CD4-positive, alpha-beta memory T cell (primary cell): ENCODE measurements at regions not wholly inside any gene's neighbourhood (a gene's known extent, or its start where the extent isn't known, plus 50 kb on each side); places are given as distances from the start of the nearest gene placed in this dataset.

Experiments used
- CTCF ChIA-PET: fragments of 350-600 bp; sonication (Branson Sonifier 250); formaldehyde crosslinking; loops from one replicate; lab custom pipeline; 2021; ENCODE audit warnings: inconsistent platforms; ENCODE audit not compliant: partially characterized antibody; lab: Charles Lee
- POLR2A ChIA-PET: fragments of 350-600 bp; sonication (Branson Sonifier 250); formaldehyde crosslinking; loops from one replicate; lab custom pipeline; 2021; ENCODE audit not compliant: partially characterized antibody; lab: Charles Lee
- DNase-seq, 5 donors: peaks; one replicate each; pipeline versions ENCODE4 v3.0.0 to v3.0.0-alpha.2; 2020 to 2022; ENCODE audit warnings: mixed read lengths in 1 of 5
- H3K27ac ChIP-seq: one replicate; pipeline ENCODE4 v1.7.0; 2013; ENCODE audit warnings: low read depth, low read length
- H3K27me3 ChIP-seq: 2 replicates; pipeline ENCODE4 v1.7.0; 2013; ENCODE audit warnings: mild to moderate bottlenecking, low read length, moderate library complexity; ENCODE audit not compliant: insufficient read depth
- H3K36me3 ChIP-seq: 2 replicates; pipeline ENCODE4 v1.7.0; 2013; ENCODE audit warnings: mild to moderate bottlenecking, low read length, moderate library complexity; ENCODE audit not compliant: insufficient read depth
- H3K4me1 ChIP-seq: 2 replicates; pipeline ENCODE4 v1.7.0; 2013; ENCODE audit warnings: mild to moderate bottlenecking, low read length, moderate library complexity; ENCODE audit not compliant: insufficient read depth
- H3K4me3 ChIP-seq, 2 donors: one replicate each; pipeline ENCODE4 v1.7.0; 2013; ENCODE audit warnings: low read length in 2 of 2, mild to moderate bottlenecking in 1 of 2
- H3K9me3 ChIP-seq, 2 donors: one replicate each; pipeline ENCODE4 v1.7.0; 2013; ENCODE audit warnings: low read length in 2 of 2, control low read depth in 1 of 2; ENCODE audit not compliant: control insufficient read depth in 1 of 2
- H3K27ac Mint-ChIP-seq, 7 donors: one replicate each; pipeline ENCODE4 v1.8.0; 2020 to 2021; ENCODE audit warnings: mixed read lengths in 7 of 7, mild to moderate bottlenecking in 6 of 7, inconsistent platforms in 3 of 7, moderate library complexity in 3 of 7
- H3K27me3 Mint-ChIP-seq, 2 donors: one replicate each; pipeline ENCODE4 v1.8.0; 2020 to 2021; ENCODE audit warnings: mixed read lengths in 2 of 2
- H3K36me3 Mint-ChIP-seq, 2 donors: one replicate each; pipeline ENCODE4 v1.8.0; 2020 to 2021; ENCODE audit warnings: mixed read lengths in 2 of 2, inconsistent platforms in 1 of 2, mild to moderate bottlenecking in 1 of 2
- H3K4me1 Mint-ChIP-seq, 4 donors: one replicate each; pipeline ENCODE4 v1.8.0; 2020 to 2021; ENCODE audit warnings: mixed read lengths in 4 of 4, mild to moderate bottlenecking in 1 of 4
- H3K4me3 Mint-ChIP-seq, 8 donors: one replicate each; pipeline ENCODE4 v1.8.0; 2020 to 2021; ENCODE audit warnings: mixed read lengths in 8 of 8, mild to moderate bottlenecking in 7 of 8, moderate library complexity in 6 of 8, inconsistent platforms in 3 of 8
- H3K9me3 Mint-ChIP-seq, 8 donors: one replicate each; pipeline ENCODE4 v1.8.0; 2020 to 2021; ENCODE audit warnings: mixed read lengths in 8 of 8, mild to moderate bottlenecking in 5 of 8, inconsistent platforms in 3 of 8, moderate library complexity in 1 of 8
- intact Hi-C: fragments of 100-400 bp; cut with micrococcal nuclease; formaldehyde crosslinking; loops from one replicate; pipeline ENCODE4 v1.15.1; 2023

DNA sequence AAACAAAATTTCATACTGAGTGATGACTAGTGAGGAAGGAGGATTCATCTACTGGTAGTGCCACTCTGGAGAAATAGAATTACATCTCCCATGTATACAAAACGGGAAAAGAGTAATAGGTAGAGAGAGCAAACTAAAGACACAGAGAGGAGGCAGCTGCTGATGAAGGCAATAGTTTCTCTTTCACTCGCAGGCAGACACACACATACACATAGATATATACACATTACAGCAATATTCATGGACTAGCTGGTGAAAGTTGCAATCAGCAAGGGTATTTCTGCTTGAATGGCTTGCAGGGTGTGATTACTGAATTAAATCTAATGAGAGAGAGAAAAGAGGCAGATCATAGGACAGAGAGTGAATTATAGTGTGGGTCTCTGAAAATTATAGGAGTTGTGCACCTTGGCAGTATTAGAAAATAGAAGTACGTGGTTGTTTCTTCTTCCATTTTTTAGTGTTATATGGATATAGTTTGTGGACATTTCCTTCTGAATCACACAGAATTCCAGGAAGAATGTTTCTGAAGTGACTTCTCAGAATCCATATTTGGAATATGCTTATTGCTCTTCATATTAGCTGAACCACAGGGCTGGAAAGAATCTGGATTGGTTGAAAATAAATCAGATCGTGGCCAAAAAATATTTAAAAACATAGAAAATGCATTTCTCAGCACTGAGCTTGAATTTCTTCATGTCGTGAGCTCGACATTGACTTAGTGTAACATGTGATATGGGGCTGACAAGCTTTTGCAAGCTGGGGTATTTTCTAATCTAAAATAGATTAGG lies 991.2 kb downstream of the TUSC7 start:
- Histone ChIP-seq H3K4me3 (no peak overlapping the region), H3K27me3 (no peaks in the 10 kb centered on the region), H3K4me1 (no peaks in the 10 kb centered on the region), H3K36me3 (no peaks in the 10 kb centered on the region), H3K27ac (no peak overlapping the region), H3K9me3 (no peaks in the 10 kb centered on the region)
- intact Hi-C loops, result no loop called here
- Mint-ChIP-seq H3K9me3 (peaks cover 0 to 17% (median 4%) of the 10 kb centered on the region in 8 donors), H3K36me3 (no peaks in the 10 kb centered on the region), H3K4me1 (no peaks in the 10 kb centered on the region), H3K27ac (no peak overlapping the region), H3K27me3 (no peaks in the 10 kb centered on the region), H3K4me3 (no peak overlapping the region)
- ChIA-PET CTCF (no interaction called here), POLR2A (no interaction called here)
- DNase-seq, result no peak

DNA sequence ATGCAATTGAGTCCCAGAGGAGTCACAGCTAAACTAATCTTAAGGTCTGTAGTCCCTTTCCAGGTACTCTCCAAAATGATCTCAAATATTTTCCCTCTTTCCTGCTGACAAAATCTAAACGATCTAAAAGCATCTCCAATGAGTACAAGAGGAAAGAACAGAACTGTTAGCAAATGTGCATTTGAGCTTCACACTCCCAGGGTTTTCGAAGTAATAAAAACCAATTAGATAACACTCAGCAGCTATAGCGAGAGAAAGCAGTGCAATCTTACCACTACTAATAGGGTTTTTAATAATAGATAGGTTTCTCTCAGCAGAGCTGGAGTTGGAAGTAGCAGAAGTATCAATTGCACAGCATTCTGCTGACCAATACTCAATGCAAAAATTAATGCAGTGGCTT lies 995.4 kb downstream of the TUSC7 start:
- no peak overlapping the region for H3K4me3 ChIP-seq
- POLR2A ChIA-PET, result no interaction called here
- Mint-ChIP-seq H3K9me3 (peaks cover 0 to 11% (median 3%) of the 10 kb centered on the region in 8 donors), H3K4me3 (no peak overlapping the region), H3K36me3 (no peaks in the 10 kb centered on the region), H3K4me1 (no peaks in the 10 kb centered on the region), H3K27ac (no peak overlapping the region), H3K27me3 (no peaks in the 10 kb centered on the region)
- no peak overlapping the region for H3K27ac ChIP-seq
- intact Hi-C loops, result no loop called here
- no peaks in the 10 kb centered on the region for H3K4me1 ChIP-seq
- H3K27me3 ChIP-seq, result no peaks in the 10 kb centered on the region
- CTCF ChIA-PET, result no interaction called here
- DNase-seq, result no peak
- H3K36me3 ChIP-seq, result no peaks in the 10 kb centered on the region
- no peaks in the 10 kb centered on the region for H3K9me3 ChIP-seq

DNA sequence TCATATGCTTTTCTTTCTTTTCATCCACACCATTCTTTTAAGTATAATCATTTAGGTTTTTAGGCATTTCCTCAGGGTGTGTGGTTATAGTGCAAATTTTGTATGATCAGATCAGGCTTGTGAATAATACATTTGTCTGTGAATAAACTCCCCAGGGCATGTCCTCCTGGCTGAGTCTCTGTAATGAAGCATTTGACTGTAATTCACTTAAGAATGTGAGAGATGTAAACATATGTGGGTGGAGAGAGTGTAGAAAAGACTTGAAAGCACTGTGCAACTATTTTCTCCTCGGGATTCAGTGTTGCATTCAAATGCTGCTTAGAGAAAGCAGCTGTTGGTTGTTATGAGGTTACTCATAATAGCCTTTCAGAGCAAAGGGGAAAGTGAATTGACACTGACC lies 996.5 kb downstream of the TUSC7 start:
- DNase-seq, result no peak
- H3K36me3 Mint-ChIP-seq, result no peaks in the 10 kb centered on the region
- H3K27ac Mint-ChIP-seq, result no peak overlapping the region
- peaks cover 0 to 7% (median 3%) of the 10 kb centered on the region in 8 donors for H3K9me3 Mint-ChIP-seq
- intact Hi-C loops, result no loop called here
- H3K4me1 Mint-ChIP-seq, result no peaks in the 10 kb centered on the region
- no peak overlapping the region for H3K27ac ChIP-seq
- ChIA-PET POLR2A (no interaction called here), CTCF (no interaction called here)
- H3K36me3 ChIP-seq, result no peaks in the 10 kb centered on the region
- H3K4me3 ChIP-seq, result no peak overlapping the region
- H3K27me3 ChIP-seq, result no peaks in the 10 kb centered on the region
- H3K27me3 Mint-ChIP-seq, result no peaks in the 10 kb centered on the region
- H3K4me3 Mint-ChIP-seq, result no peak overlapping the region
- no peaks in the 10 kb centered on the region for H3K9me3 ChIP-seq
- H3K4me1 ChIP-seq, result no peaks in the 10 kb centered on the region

DNA sequence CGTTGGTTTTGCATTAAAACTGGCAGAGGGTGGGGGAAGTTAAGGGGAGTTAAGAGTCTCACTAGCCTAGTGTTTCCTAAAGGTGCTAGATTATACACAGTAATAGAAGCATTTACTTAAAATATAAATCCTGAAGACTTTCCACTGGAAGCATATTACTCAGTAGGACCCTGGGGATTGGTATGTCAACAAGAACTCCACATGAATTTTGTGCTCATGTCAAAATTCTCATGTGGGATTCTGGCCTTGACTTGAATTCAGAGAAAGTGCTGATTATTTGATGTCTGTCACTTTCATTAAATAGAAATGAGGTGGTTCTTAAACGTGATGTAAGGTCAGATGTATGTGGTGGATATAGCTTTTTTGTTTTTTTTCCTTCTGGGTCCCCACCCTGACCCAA lies 997.2 kb downstream of the TUSC7 start:
- Histone ChIP-seq H3K4me3 (no peak overlapping the region), H3K27ac (no peak overlapping the region), H3K4me1 (no peaks in the 10 kb centered on the region), H3K27me3 (no peaks in the 10 kb centered on the region), H3K9me3 (no peaks in the 10 kb centered on the region), H3K36me3 (no peaks in the 10 kb centered on the region)
- H3K9me3 Mint-ChIP-seq, result peaks cover 2 to 7% (median 3%) of the 10 kb centered on the region in 8 donors
- H3K27ac Mint-ChIP-seq, result no peak overlapping the region
- H3K4me3 Mint-ChIP-seq, result no peak overlapping the region
- ChIA-PET POLR2A (no interaction called here), CTCF (no interaction called here)
- H3K4me1 Mint-ChIP-seq, result no peaks in the 10 kb centered on the region
- no peak for DNase-seq
- H3K27me3 Mint-ChIP-seq, result no peaks in the 10 kb centered on the region
- H3K36me3 Mint-ChIP-seq, result no peaks in the 10 kb centered on the region
- intact Hi-C loops, result no loop called here

DNA sequence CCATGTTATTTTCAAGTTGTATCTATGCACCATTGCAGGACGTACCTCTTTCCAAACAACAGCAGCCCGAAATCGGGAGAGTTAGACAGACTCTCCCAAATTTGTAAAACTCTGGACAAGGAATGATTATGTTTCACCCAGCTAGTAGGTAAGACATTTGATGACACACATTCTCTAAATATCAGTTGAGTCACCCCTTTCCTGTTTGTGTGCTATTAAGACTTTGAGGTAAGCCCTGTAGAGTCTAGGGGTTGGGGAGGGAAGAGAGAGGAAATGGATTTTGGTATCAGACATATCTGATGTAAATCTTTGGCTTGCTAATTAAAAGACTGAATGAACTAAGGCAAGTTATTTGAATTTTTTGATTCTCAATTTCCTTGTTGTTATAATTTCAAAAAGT lies 999.0 kb downstream of the TUSC7 start:
- Mint-ChIP-seq H3K36me3 (no peaks in the 10 kb centered on the region), H3K4me1 (no peaks in the 10 kb centered on the region), H3K27me3 (no peaks in the 10 kb centered on the region), H3K9me3 (peaks cover 1 to 7% (median 2%) of the 10 kb centered on the region in 8 donors), H3K27ac (no peak overlapping the region), H3K4me3 (no peak overlapping the region)
- H3K9me3 ChIP-seq, result no peaks in the 10 kb centered on the region
- H3K4me3 ChIP-seq, result no peak overlapping the region
- ChIA-PET CTCF (interaction anchor here (1.2 kb wide), 1 partner anchor 12 kb away, joined by 4 read pairs; no protein-coding TSS in a partner anchor), POLR2A (no interaction called here)
- H3K4me1 ChIP-seq, result no peaks in the 10 kb centered on the region
- no peaks in the 10 kb centered on the region for H3K36me3 ChIP-seq
- no peak overlapping the region for H3K27ac ChIP-seq
- H3K27me3 ChIP-seq, result no peaks in the 10 kb centered on the region
- intact Hi-C loops, result no loop called here
- DNase-seq, result no peak

DNA sequence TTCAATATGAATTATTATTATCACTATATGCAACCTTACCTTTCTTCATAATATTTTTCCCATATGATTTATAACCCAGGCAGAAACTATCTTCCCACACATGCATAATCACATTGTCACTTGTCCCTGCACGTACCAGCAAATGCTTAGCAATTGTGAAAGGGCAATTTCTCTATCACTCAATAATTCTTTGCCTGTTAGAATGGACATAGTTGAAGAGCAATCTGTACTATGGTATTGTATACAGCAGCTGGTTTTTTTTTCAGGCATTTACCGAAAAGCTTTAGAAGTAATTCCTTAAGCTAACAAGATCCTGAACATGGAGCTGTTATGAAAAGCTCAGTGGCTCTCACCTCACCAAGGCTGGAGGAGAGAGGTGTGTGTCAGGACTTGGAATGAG lies 999.5 kb downstream of the TUSC7 start:
- ChIA-PET CTCF (interaction anchor here (1.2 kb wide), 1 partner anchor 12 kb away, joined by 4 read pairs; no protein-coding TSS in a partner anchor), POLR2A (no interaction called here)
- Mint-ChIP-seq H3K4me1 (no peaks in the 10 kb centered on the region), H3K36me3 (no peaks in the 10 kb centered on the region), H3K9me3 (peaks cover 0 to 5% (median 2%) of the 10 kb centered on the region in 8 donors), H3K27me3 (no peaks in the 10 kb centered on the region), H3K27ac (no peak overlapping the region), H3K4me3 (no peak overlapping the region)
- Histone ChIP-seq H3K9me3 (no peaks in the 10 kb centered on the region), H3K27me3 (no peaks in the 10 kb centered on the region), H3K36me3 (no peaks in the 10 kb centered on the region), H3K27ac (no peak overlapping the region), H3K4me3 (no peak overlapping the region), H3K4me1 (no peaks in the 10 kb centered on the region)
- intact Hi-C loops, result no loop called here
- DNase-seq, result no peak

DNA sequence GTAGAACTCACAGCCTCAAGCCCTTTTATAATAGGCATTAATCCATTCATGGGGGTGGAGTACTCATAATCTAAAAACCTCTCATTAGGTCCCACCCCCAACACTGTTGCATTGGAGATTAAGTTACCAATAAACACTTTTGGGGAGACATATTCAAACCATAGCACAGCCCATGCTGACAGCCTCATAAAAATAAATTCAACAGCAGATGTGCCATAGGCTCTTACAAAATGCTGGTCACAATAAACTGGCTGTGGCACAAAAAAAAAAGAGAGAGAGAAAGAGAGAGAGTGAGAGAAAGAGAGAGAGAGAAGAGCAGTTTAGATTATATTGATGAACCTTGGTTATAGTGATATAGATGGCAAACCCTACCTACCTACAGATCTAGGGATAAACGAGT lies 1000.9 kb downstream of the TUSC7 start:
- POLR2A ChIA-PET, result no interaction called here
- Mint-ChIP-seq H3K27me3 (no peaks in the 10 kb centered on the region), H3K9me3 (peaks cover 0 to 5% (median 2%) of the 10 kb centered on the region in 8 donors), H3K4me3 (no peak overlapping the region), H3K4me1 (no peaks in the 10 kb centered on the region), H3K27ac (no peak overlapping the region), H3K36me3 (no peaks in the 10 kb centered on the region)
- intact Hi-C loops, result no loop called here
- no peak for DNase-seq
- Histone ChIP-seq H3K9me3 (no peaks in the 10 kb centered on the region), H3K36me3 (no peaks in the 10 kb centered on the region), H3K27ac (no peak overlapping the region), H3K27me3 (no peaks in the 10 kb centered on the region), H3K4me1 (no peaks in the 10 kb centered on the region), H3K4me3 (no peak overlapping the region)
- CTCF ChIA-PET, result no interaction called here
